ENCODE measurements at regions not wholly inside any gene's neighbourhood (a gene's known extent, or its start where the extent isn't known, plus 50 kb on each side); places are given as distances from the start of the nearest gene placed in this dataset.

DNA sequence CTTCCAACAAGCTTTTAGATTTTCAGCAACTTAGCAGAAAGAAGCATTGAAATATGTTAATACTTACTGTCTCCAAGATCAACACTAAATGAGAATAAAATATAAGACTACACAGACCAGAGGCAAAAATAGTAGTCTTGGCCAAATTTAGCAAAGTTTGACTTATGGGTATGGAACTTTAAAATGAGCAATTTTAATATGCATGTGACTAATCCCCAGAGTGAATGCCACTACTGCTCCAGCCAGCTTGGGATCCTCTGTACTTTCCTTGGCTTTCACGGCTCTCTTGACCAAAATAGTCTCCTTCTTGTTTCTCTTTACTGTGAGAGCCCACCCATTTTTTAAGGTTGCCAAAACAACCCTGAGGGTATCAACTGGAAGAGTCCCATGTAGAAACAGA, 148.0 kb upstream of the GRIA1 start:
- TF ChIP-seq, protein P1, sequence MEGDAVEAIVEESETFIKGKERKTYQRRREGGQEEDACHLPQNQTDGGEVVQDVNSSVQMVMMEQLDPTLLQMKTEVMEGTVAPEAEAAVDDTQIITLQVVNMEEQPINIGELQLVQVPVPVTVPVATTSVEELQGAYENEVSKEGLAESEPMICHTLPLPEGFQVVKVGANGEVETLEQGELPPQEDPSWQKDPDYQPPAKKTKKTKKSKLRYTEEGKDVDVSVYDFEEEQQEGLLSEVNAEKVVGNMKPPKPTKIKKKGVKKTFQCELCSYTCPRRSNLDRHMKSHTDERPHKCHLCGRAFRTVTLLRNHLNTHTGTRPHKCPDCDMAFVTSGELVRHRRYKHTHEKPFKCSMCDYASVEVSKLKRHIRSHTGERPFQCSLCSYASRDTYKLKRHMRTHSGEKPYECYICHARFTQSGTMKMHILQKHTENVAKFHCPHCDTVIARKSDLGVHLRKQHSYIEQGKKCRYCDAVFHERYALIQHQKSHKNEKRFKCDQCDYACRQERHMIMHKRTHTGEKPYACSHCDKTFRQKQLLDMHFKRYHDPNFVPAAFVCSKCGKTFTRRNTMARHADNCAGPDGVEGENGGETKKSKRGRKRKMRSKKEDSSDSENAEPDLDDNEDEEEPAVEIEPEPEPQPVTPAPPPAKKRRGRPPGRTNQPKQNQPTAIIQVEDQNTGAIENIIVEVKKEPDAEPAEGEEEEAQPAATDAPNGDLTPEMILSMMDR (conservative IDR thresholded peaks at IDR 0.05) = no peak
- no peak for TF ChIP-seq ZFX (IDR thresholded peaks at IDR 0.05)

DNA sequence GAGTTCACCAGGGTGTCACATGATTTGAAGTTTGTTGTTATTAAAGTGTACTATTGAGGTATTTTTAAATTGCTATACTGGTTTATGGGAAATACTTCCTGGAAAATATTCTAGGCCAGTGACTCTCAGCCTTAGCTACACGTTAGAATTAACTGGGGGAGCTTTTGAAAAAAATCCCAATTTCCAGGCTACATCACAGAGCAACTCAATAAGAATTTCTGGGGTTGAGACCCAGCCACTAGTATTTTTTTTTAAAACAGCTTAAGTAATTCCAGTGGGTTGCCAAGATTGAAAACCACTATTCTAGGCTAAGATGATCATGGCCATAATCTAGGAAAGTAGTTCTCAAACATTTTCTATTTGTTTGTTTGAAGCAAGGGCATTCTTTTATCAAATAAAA, 142.9 kb upstream of the GRIA1 start:
- TF ChIP-seq, protein P1 (conservative IDR thresholded peaks at IDR 0.05) = no peak
- no peak for TF ChIP-seq ZFX (IDR thresholded peaks at IDR 0.05)

More for the DNA sequence above, 148.0 kb upstream of the GRIA1 start:
- no peak overlapping the region for H3K27ac ChIP-seq

DNA sequence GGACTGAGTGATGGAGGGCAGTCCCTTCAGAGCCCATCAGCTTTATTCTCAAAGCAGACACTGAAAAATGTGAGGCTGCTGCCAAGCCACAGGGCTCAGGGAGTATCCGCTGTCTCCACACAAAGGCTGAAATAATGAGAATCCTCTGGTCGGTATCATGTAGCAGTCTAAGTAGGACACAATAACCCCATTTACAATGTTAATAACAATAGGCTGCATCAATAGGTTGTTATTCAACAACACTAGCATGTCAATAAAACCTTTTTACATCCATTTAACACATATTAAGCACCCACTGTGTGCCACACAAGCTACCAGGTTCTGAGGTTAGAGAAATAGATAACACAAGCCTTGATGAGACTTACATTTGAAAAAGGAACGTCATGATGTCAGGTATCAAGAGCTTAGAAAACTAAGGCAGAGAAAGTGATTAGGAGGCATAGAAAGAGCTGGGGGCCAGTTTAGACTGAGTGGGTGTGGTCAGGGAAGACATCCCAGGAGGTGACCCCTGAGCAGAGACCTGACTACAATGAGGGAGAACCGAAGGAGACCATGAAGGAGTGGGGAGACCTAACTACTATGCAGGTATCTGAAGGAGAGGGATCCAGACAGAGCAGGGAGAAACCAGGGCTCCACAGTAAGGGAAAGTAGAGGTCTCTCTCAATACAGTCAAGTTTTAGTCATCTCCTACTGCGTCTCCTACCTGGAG, 140.1 kb upstream of the GRIA1 start:
- TF ChIP-seq, protein P1 (conservative IDR thresholded peaks at IDR 0.05) = no peak
- H3K27ac ChIP-seq = no peak overlapping the region

More for the DNA sequence above, 142.9 kb upstream of the GRIA1 start:
- H3K27ac ChIP-seq = no peak overlapping the region

DNA sequence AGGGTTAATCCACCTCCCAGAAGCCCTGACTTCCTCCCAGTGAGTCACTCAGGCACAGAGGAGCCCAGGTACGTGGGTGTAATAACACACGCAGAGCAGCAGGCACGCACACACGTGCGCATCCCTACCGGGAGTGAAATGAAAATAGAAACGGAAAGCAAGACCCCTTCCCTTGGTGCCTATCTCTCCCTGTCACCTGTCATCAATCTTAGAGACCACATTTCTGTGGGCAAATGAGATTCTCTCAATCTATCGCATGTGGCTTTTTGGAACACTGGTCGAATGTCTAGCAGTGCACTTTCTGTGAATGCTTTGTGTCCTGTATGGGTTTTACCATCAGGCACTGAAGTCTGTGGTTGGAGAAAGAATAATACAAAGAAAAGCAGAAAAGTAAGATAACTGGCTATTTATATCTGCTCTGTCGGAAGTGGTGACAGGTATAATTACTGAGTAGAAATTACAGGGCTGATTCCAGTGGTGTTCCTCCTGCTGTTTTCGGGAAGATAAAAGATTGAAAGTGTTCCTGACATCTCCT, 137.7 kb upstream of the GRIA1 start:
- H3K27ac ChIP-seq = no peak overlapping the region
- TF ChIP-seq, protein P1 (conservative IDR thresholded peaks at IDR 0.05) = no peak
- TF ChIP-seq ZFX (IDR thresholded peaks at IDR 0.05) = no peak

DNA sequence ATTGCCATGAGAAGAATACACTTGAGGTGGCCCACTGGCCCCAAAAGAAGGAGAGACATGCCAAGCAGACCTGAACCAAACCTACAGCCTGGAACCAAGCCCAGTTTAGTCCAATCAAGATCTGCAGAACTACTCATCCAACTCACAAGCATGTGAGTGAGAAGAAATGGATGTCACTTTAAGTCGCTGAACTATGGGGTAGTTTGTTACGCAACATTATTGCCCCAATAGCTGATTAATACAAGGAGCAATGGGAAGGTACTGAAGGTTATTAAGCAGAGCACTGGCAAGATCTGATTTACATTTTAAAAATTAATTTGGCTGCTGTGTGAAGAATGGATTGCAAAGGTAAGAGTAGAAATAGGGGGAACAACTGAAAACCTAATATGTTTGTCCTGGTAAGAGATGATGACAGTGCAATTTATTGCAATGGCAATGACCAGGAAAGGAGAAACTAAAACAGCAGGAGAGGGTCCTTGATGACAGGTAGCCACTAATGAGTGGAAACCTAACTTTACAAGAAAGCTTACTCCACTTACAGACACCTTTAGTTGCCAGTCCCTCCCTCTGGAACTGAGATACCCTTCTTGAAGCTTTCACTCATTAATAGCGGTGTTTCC, 132.9 kb upstream of the GRIA1 start:
- H3K27ac ChIP-seq = no peak overlapping the region
- TF ChIP-seq ZFX (IDR thresholded peaks at IDR 0.05) = no peak
- TF ChIP-seq, protein P1 (conservative IDR thresholded peaks at IDR 0.05) = no peak

DNA sequence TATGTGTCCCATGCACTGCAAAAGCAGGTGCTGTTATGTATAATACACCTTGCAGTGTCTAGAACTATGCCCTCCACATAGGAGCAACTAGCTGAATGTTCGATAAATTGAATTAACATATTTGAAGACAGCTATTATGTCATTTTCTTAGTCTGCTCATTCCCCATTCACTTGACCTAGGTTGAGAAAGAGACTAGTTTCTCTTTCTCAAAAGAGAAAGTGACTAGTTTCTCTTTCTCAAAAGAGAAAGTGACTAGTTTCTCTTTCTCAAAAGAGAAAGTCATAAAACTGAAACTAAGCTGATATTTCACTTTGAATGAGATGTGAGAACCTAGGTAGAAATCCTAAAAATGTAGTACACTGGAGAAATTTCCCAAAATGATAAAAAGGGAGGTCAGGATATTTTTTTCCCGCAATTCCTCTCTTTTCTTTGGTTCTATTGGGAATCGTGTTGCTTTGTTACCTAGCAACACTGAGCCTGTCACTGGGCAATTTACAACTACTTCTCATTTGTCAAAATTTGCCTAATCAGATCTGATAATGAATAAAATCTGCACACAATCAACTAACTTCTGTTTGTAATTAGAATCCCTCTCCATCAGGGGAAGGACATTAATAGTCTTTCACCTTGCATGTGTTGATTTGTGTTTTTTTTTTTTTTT, 132.0 kb upstream of the GRIA1 start:
- TF ChIP-seq, protein P1 (conservative IDR thresholded peaks at IDR 0.05) = no peak
- TF ChIP-seq ZFX (IDR thresholded peaks at IDR 0.05) = no peak
- no peak overlapping the region for H3K27ac ChIP-seq

DNA sequence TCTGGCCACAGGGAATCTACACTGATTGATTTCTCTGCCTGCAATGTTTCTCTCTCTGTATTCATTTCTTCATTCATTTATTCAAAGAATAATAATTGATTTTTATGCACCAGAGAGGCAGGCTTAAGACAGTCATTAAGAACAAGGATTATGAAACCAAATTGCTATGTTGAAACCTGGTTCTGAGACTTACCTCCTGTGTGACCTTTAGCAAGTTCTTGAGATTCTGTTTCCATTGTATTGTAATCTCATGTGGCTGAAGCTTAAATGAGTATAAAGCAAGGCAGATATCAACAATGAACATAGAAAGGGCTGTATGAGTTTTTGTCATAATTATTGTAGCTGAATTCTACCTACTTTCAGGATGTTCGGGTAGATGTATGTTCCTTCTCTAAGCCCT, 129.6 kb upstream of the GRIA1 start:
- H3K27ac ChIP-seq = no peak overlapping the region
- TF ChIP-seq, protein P1 (conservative IDR thresholded peaks at IDR 0.05) = no peak
- no peak for TF ChIP-seq ZFX (IDR thresholded peaks at IDR 0.05)

Measured in C4-2B (cell line).